IPS-18c (cell line): ENCODE measurements at regions not wholly inside any gene's neighbourhood (a gene's known extent, or its start where the extent isn't known, plus 50 kb on each side); places are given as distances from the start of the nearest gene placed in this dataset.

Experiments used
- H3K4me3 ChIP-seq: 2 replicates; pipeline ENCODE4 v1.7.0; 2013; ENCODE audit warnings: low read depth, mild to moderate bottlenecking, low read length, moderate library complexity; ENCODE audit not compliant: insufficient read depth
- H3K9me3 ChIP-seq: one replicate; pipeline ENCODE4 v1.6.1; 2013; ENCODE audit warnings: mild to moderate bottlenecking, low read length, moderate library complexity; ENCODE audit not compliant: control insufficient read depth, insufficient read depth

DNA sequence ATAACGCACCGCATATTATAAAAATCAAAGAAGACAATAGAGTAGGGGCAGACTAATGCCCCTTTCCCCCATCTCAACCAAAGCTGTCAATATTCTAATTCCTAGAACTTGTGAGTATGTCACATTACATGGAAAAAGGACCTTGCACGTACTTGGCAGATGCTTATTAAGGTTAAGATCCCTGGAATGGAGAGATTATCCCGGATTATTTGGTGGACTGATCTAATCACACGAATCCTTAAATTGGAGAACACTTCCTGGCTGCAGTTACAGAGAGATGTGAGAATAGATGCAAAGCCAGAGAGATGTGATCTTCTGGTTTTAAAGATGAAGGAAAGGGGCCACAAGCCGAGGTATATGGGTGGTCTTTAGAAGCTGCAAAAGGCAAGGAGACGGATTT, 548.7 kb downstream of the SPRY1 start:
- Histone ChIP-seq H3K4me3 (no peak overlapping the region), H3K9me3 (no peaks in the 10 kb centered on the region)

DNA sequence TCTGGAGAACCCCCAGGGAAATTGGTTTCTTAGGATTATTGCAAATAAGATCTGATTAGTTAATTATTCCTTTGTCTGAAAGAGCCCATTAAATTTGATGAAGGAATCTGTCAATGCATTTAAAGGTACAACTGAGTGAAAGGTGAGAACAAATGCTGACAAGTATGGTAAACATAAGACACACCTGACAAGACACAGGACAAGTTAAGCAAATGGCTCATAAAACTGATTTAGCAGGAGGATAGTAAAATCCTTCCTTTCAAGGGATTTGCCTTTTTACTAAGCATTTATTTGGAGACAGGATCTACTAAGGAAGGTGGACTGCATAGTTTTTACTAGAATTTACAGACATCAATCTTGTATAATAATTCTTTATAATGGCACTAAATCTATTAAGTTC, 553.9 kb downstream of the SPRY1 start:
- no peak overlapping the region for H3K4me3 ChIP-seq

DNA sequence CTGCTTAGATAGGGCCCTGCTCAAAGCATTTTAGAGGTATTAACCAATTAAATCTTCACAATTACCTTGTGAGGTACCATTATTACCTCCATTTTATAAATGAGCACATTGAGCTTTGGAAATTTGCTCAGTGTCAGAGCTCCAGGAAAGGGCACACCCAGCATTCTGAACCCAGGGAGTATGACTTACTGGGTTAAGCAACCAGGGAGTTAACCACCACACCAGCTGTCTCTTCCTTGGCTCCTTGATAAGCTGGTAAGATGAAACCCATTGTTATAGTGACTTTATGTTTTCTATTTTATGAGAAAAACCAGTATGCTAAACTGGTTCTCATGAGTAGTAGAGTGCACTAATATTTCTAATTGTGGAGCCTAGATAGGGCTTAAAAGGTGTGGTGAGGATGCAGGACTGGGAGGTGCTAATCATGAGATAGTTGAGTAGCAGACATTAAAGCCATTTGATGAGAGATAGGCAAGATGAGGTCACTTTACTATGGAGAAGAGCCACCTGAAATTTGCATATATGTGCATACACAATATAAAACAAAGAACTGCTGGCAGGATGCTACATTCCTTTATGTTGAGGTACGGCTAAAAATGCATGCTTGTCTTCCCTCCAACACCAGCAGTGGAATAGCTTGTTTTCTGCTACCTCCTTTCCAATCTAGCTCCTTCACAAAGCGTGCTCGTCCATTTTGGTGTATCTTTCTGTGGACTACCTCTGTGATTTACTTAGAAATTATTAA, 556.1 kb downstream of the SPRY1 start:
- Histone ChIP-seq H3K9me3 (no peaks in the 10 kb centered on the region), H3K4me3 (no peak overlapping the region)

More for the DNA sequence above, 553.9 kb downstream of the SPRY1 start:
- no peaks in the 10 kb centered on the region for H3K9me3 ChIP-seq

DNA sequence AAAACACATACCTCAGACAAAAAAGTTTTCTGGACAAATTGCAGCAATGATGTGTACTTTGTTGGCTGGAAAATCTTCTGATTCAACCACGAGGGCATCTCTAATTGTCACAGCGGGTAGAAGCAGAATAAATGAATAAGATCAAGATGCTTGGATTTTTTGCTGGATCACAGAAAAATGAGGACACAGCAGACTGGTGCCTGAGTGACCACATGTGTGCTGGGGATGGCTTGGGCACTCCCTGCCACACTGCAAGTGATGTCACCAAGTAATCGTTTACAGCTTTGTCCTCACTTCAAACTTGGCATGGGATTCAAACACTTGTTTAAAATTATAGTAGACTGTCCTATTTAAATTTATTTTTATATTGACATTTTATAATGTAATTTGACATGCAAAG, 557.0 kb downstream of the SPRY1 start:
- Histone ChIP-seq H3K4me3 (no peak overlapping the region), H3K9me3 (no peaks in the 10 kb centered on the region)

DNA sequence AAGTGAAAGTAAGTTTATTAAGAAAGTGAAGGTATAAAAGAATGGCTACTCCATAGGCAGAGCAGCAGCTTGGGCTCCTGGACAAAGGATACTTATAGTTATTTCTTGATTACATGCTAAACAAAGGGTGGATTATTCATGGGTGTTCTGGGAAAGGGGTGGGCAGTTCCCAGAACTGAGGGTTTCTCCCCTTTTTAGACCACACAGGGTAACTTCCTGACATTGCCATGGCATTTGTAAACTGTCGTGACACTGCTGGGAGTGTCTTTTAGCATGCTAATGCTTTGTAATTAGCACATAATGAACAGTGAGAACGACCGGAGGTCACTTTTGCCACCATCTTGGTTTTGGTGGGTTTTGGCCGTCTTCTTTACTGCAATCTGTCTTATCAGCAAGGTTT, 557.6 kb downstream of the SPRY1 start:
- Histone ChIP-seq H3K9me3 (no peaks in the 10 kb centered on the region), H3K4me3 (no peak overlapping the region)

DNA sequence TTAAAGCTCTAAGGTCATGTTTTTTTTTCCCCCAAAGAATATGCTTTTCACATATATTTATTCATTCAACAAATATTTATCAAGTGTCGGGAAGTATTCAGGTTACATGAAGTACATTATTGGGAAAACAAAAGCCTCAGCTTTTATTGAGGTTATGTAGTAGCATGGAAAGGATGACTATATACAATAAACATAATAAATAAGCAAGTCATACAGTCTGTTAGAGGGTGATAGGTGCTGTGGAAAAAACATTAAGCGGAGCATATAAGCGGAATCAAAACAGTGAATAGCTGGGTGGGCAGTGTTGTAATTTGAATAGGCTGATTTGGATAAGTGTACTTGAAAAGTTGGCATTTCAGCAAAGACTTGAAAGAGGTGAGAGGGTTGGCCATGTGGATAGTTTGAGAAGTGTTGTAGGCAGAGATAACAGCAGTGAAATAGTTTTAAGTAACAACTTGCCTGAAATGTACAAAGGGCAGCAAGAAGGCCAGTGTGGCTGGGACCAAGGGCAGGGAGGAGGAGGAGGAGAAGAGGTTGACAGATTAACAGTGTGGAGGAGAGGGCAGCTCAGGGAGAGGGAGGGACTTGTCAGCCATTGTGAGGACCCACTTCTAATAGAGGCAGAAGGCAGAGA, 558.7 kb downstream of the SPRY1 start:
- H3K9me3 ChIP-seq = no peaks in the 10 kb centered on the region
- no peak overlapping the region for H3K4me3 ChIP-seq

DNA sequence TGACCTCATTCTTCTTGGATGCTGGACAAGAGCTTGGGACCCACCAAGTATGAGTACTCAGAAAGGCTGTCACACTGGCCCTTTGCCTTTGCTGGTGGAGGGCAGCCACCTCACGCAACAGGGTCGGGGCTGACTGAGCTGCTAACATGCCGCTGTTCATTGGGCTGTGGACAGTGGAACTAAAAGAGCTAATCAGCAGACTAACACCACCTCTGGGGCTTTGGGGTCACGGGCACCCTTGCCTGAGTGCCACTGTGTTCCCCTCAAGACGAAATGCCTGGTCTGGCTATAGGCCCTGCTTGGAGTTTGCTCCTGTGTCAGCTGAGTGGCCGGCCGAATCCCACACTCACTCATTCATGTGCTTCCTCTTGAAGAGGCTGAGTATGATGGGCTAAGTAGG, 559.6 kb downstream of the SPRY1 start:
- H3K4me3 ChIP-seq = no peak overlapping the region

DNA sequence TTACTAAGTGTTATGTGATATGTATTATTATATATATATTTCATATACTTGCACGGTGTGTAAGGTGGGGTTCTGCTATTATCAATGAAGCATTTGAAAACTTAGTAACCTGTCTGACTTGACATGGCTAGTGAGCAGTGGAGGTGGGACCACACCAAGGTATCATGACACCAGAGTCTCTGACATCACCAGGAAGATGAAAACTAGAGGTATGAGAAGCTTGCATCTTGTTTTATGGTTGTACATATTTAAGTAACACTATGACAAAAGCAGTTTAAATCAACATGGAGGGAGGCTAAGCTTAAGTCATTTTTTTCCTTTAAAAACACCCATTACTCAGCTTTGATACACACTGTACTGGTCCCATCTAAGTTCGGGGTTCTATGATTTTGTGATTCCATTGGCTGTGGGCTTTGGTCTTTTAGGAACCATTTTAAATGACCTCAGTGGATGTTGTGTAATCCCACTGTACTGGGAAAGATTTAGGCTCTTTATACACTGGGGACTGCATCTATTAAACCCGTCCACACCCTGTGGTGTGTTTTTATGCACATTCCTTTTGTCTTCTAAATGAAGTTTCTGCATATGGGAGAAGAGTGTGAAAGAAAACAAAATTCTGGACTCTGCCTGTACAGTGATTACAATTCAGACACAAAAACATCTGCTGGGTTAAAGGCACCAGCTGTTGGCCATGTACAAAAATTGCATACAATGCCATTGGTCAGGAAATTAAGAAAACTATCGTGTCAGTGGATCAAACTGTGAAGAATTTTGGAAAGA, 570.6 kb downstream of the SPRY1 start:
- no peak overlapping the region for H3K4me3 ChIP-seq
- no peaks in the 10 kb centered on the region for H3K9me3 ChIP-seq

More for the DNA sequence above, 559.6 kb downstream of the SPRY1 start:
- no peaks in the 10 kb centered on the region for H3K9me3 ChIP-seq

DNA sequence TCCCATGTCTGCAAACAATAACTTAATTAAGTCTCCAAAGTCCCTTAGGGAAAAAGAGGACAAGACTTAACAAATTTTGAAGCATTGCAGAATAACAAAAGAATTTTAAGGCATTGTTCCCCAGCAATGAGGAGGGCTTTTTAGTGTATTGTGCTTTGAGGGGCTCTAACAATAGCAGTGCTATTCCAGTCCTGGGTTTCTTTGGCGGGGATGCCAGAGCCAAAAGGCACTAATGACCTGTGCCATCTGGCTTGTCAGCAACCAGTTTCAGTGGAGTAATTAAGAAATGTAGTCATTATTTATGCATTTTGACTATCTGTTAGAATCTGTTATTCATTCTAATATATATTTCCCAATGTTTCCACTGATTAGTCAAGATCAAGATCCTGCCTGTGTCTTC, 575.4 kb downstream of the SPRY1 start:
- Histone ChIP-seq H3K9me3 (no peaks in the 10 kb centered on the region), H3K4me3 (no peak overlapping the region)

DNA sequence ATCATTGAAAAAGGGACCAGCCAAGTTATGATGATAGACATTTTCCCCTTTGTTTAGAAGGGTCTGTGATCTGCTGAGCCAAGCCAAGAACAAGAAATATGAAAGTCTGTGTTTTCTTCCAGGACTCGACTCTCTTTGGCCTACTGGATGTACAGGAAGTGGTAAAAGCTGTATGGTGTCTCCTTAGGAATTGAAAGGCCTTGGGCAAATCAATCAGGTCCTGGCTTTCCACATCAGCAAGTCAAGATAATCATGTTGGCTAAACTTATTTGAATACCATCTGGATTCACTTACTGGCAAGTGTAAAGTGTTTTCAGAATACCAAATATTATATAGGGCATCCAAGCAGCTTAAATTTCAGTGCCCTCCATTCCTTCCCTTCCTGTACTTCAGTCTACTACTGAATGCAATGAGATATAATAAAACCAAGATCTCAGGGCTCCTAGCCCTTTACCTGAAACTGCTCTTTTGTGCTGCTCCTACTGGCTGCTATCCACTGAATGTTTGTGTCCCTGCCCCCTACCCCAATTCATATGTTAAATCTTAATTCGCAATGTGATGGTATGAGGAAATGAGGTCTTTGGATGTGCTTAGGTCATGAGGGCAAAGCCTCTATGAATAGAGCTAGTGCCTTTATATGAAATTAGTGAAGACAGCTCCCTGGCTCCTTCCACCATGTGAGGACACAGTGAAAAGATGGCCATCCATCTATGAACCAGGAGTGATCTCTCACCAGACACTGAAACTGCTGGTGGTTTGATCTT, 578.0 kb downstream of the SPRY1 start:
- no peak overlapping the region; the same call in 1 of the 2 replicates for H3K4me3 ChIP-seq
- no peaks in the 10 kb centered on the region for H3K9me3 ChIP-seq

DNA sequence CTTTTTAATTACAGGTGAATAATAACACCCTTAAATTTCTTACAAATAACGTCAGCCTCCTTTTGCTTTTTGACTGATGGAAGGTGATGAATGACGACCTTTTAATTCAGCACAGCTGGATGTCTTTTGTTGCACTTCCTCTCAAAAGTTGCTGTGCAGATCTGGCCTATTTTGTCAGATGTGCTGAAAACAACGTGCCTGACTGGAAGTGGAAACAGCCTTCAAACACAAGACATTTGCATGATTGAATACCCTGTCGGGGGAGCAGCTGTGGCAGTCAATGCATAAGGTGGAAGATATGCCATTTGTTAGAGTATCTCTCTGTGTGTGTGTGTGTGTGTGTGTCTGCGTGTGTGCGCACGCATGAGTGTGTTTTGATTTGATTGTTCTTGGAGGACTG, 579.7 kb downstream of the SPRY1 start:
- Histone ChIP-seq H3K4me3 (no peak overlapping the region), H3K9me3 (no peaks in the 10 kb centered on the region)

DNA sequence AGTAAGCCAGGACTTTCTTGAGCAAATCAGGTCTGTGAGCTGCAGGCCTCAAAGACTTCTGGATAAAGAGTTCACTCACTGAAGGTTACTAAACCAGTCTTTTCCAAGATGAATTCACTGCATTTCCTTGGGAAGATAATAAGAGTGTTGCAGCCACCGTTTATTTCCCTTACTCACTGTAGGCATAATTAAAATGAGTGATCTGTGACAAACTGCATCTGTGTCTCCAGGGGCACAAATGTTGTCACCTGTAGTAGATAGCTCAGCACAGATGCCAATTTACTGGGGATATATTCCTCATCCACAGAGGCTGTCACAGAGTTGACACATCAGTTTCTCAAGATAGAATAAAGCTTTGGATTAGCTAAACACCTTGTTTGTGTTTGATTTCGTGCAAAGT, 580.2 kb downstream of the SPRY1 start:
- no peak overlapping the region for H3K4me3 ChIP-seq
- H3K9me3 ChIP-seq = no peaks in the 10 kb centered on the region

DNA sequence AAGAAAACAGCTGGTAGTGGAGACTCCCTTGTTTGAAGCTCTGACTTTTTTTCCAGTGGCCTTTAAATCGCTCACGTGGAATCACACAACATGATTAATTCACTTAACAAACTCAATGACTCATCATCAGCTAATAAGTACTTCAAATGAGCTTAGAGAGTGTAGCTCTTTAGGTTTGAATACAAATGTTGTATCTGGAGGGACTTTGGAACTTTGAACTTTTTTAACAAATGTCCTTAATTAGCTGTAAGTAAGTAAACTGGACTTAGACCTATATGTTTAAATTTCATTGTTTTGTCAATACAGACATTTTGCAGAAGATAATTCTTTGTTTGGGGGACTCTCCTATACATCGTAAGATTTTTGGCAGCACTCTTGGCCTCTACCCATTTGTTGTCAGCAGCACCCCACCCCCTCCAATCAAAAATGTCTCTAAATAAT, 581.1 kb downstream of the SPRY1 start:
- Histone ChIP-seq H3K4me3 (no peak overlapping the region), H3K9me3 (no peaks in the 10 kb centered on the region)

DNA sequence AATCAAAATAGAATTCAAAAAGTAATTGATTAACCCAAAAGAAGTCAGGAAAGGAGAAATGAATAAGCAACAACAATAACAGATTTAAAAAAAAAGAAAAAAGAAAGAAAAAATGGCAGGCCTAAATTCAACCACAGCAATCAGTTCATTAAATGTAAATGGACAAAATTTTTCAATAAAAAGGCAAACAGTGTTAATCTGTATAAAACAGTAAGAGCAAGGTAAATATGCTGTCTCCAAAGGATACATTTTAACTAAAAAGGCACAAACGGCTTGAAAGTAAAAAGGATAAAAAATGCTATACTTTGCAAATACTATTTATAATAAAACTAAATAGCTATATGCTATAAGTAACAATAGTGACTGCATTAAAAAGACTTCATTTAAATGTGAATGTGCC, 582.0 kb downstream of the SPRY1 start:
- no peaks in the 10 kb centered on the region for H3K9me3 ChIP-seq
- no peak overlapping the region for H3K4me3 ChIP-seq

DNA sequence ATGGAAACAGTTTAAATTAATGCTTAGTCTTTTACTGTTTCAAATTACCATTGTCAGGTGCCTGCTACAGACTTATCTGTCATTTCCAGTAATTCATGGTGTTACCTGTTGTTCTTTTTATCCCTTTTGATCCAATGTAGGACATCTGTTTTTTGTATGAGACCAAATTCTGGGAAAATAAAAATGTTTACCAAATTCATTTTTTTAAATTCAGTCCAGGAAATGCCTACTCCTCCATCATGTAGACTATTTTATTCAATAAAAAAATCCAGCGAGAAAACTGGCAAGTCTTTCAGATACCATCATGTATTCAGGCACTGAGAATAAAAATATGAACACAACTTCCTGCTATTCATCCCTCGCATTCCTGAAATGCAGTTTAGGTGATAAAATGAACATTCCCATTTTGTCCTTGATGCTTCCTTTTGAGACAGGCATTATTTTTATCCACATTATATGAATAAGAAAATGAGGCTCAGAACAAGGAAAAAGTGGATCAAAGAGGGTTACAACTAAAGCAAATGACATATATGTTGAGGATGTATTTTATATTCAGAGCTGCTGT, 584.2 kb downstream of the SPRY1 start:
- Histone ChIP-seq H3K4me3 (no peak overlapping the region), H3K9me3 (no peaks in the 10 kb centered on the region)

DNA sequence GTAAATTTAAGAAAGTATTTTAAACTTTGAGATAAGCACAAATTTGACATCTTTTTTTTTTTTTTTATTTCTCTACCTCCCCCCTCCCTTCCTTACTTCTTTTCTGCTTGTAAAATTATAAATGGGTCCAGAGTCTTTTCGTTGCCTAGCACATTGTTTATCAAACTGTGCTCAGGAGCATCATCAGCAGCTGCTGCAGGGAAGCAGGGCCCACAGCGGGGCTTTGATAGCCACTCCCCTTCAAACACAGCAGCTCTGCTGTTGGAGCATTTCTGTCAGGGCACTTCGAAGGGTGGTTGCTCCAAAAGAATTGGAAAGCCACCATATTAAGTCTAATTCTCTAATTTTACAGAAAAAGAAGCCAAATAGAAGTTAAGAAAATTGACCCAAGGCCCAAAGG, 588.3 kb downstream of the SPRY1 start:
- no peaks in the 10 kb centered on the region for H3K9me3 ChIP-seq

DNA sequence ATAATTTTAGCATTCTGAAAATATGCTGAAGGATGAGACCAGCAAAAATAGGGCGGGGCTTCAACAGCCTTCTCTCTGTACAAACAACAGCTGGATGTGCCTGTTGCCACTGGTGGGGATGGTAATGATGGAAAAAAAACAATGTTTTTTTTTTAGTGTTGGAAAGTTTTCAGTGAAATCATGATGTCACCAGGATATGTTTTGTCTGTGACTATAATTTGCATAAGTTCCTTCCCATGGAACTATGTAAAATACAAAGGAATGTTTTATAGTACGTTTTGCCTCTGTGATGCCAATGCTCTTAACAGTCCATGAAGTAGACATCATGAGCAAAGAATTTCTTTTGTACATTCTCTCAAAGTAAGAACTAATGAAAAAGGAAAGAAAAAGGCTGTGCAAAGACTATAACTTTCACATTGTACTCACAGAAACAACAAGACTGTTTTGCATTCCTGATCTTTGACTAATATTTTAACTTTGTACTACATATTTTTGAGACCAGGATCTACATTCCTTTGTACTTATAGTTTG, 589.7 kb downstream of the SPRY1 start:
- no peaks in the 10 kb centered on the region for H3K9me3 ChIP-seq
- no peak overlapping the region for H3K4me3 ChIP-seq

More for the DNA sequence above, 588.3 kb downstream of the SPRY1 start:
- H3K4me3 ChIP-seq = no peak overlapping the region
